ENCODE measurements at regions not wholly inside any gene's neighbourhood (a gene's known extent, or its start where the extent isn't known, plus 50 kb on each side); places are given as distances from the start of the nearest gene placed in this dataset.

GRCh38 chr4:12707381-12708175 lies 776.6 kb downstream of the RAB28 start:
- H3K4me1 ChIP-seq (ENCODE audit: low read length), result peaks cover 11% of the 10 kb centered on the region
- no peaks in the 10 kb centered on the region for H3K79me2 ChIP-seq (ENCODE audit: low read length)
- TF ChIP-seq CTCF (IDR thresholded peaks at IDR 0.05; ENCODE audit: low read depth, low read length), result no peak
- no peak for TF ChIP-seq EZH2phosphoT487 (IDR thresholded peaks at IDR 0.05; ENCODE audit: low read depth)
- no peak overlapping the region for H3K4me2 ChIP-seq (ENCODE audit: low read length)
- no peaks in the 10 kb centered on the region for H3K9me3 ChIP-seq (ENCODE audit: insufficient read depth, low read length)
- H3K27ac ChIP-seq (ENCODE audit: low read length), result no peak overlapping the region
- H3K9ac ChIP-seq (ENCODE audit: low read length), result no peak overlapping the region
- no peak overlapping the region for H2AFZ ChIP-seq (ENCODE audit: low read depth, low read length)
- no peaks in the 10 kb centered on the region for H3K27me3 ChIP-seq (ENCODE audit: low read depth, low read length)
- H3K4me3 ChIP-seq (ENCODE audit: low read length), result no peak overlapping the region
- H3K36me3 ChIP-seq (replicated peaks; ENCODE audit: low read depth, low read length), result no peaks in the 10 kb centered on the region
- no peaks in the 10 kb centered on the region for H4K20me1 ChIP-seq (ENCODE audit: insufficient read depth, low read length)

GRCh38 chr4:12703036-12703435 lies 781.1 kb downstream of the RAB28 start:
- H3K27me3 ChIP-seq (ENCODE audit: low read depth, low read length), result no peaks in the 10 kb centered on the region
- no peaks in the 10 kb centered on the region; the same call in 1 of the 2 replicates for H3K9me3 ChIP-seq (ENCODE audit: insufficient read depth, low read length)
- H3K27ac ChIP-seq (ENCODE audit: low read length), result no peak overlapping the region
- no peaks in the 10 kb centered on the region for H3K36me3 ChIP-seq (replicated peaks; ENCODE audit: low read depth, low read length)
- peaks cover 4% of the 10 kb centered on the region for H3K4me1 ChIP-seq (ENCODE audit: low read length)
- no peak overlapping the region for H3K4me3 ChIP-seq (ENCODE audit: low read length)
- TF ChIP-seq EZH2phosphoT487 (IDR thresholded peaks at IDR 0.05; ENCODE audit: low read depth), result no peak
- no peak for TF ChIP-seq CTCF (IDR thresholded peaks at IDR 0.05; ENCODE audit: low read depth, low read length)
- no peak overlapping the region for H2AFZ ChIP-seq (ENCODE audit: low read depth, low read length)
- no peaks in the 10 kb centered on the region for H3K79me2 ChIP-seq (ENCODE audit: low read length)
- no peak overlapping the region for H3K4me2 ChIP-seq (ENCODE audit: low read length)
- H4K20me1 ChIP-seq (ENCODE audit: insufficient read depth, low read length), result no peaks in the 10 kb centered on the region
- no peak overlapping the region for H3K9ac ChIP-seq (ENCODE audit: low read length)

- Histone ChIP-seq H3K4me2 (ENCODE audit: low read length) (no peak overlapping the region), H3K27me3 (ENCODE audit: low read depth, low read length) (no peaks in the 10 kb centered on the region), H3K36me3 (replicated peaks; ENCODE audit: low read depth, low read length) (no peaks in the 10 kb centered on the region), H2AFZ (ENCODE audit: low read depth, low read length) (no peak overlapping the region), H4K20me1 (ENCODE audit: insufficient read depth, low read length) (no peaks in the 10 kb centered on the region), H3K4me3 (ENCODE audit: low read length) (no peak overlapping the region), H3K27ac (ENCODE audit: low read length) (no peak overlapping the region), H3K4me1 (ENCODE audit: low read length) (peaks cover 12% of the 10 kb centered on the region), H3K9me3 (ENCODE audit: insufficient read depth, low read length) (no peaks in the 10 kb centered on the region; the same call in 1 of the 2 replicates), H3K79me2 (ENCODE audit: low read length) (no peaks in the 10 kb centered on the region), H3K9ac (ENCODE audit: low read length) (no peak overlapping the region)
- TF ChIP-seq EZH2phosphoT487 (IDR thresholded peaks at IDR 0.05; ENCODE audit: low read depth), result no peak
- no peak for TF ChIP-seq CTCF (IDR thresholded peaks at IDR 0.05; ENCODE audit: low read depth, low read length)
Measured at GRCh38 chr4:12701384-12701783, 782.8 kb downstream of the RAB28 start.

- TF ChIP-seq CTCF (IDR thresholded peaks at IDR 0.05; ENCODE audit: low read depth, low read length) (no peak), EZH2phosphoT487 (IDR thresholded peaks at IDR 0.05; ENCODE audit: low read depth) (no peak)
- Histone ChIP-seq H3K36me3 (replicated peaks; ENCODE audit: low read depth, low read length) (no peaks in the 10 kb centered on the region), H3K4me1 (ENCODE audit: low read length) (peaks cover 19% of the 10 kb centered on the region), H3K9ac (ENCODE audit: low read length) (no peak overlapping the region), H3K27ac (ENCODE audit: low read length) (no peak overlapping the region), H2AFZ (ENCODE audit: low read depth, low read length) (no peak overlapping the region), H3K9me3 (ENCODE audit: insufficient read depth, low read length) (no peaks in the 10 kb centered on the region; the same call in 1 of the 2 replicates), H3K27me3 (ENCODE audit: low read depth, low read length) (no peaks in the 10 kb centered on the region), H3K79me2 (ENCODE audit: low read length) (no peaks in the 10 kb centered on the region), H3K4me3 (ENCODE audit: low read length) (no peak overlapping the region), H4K20me1 (ENCODE audit: insufficient read depth, low read length) (no peaks in the 10 kb centered on the region), H3K4me2 (ENCODE audit: low read length) (peak overlapping the region; percentile 20; the same call in 1 of the 2 replicates)
Measured at GRCh38 chr4:12697970-12698369, 786.2 kb downstream of the RAB28 start.
